Stomach (tissue), 8 donors: ENCODE measurements at regions not wholly inside any gene's neighbourhood (a gene's known extent, or its start where the extent isn't known, plus 50 kb on each side); places are given as distances from the start of the nearest gene placed in this dataset.

ENCODE experiments used
- DNase-seq, 2 donors: peaks; one replicate each; pipeline versions ENCODE4 v3.0.0 to v3.0.0-alpha.2; 2013 to 2019
- H3K27ac ChIP-seq, 5 donors: fragments of 200-600 bp in 4 of 5; sonication (generic) in 4 of 5; one replicate each; pipeline ENCODE4 v1.5.1; 2013 to 2019; ENCODE audit warnings: mild to moderate bottlenecking in 1 of 5, moderate library complexity in 1 of 5
- H3K27me3 ChIP-seq, 3 donors: fragments of 200-600 bp; sonication (generic); one replicate each; pipeline ENCODE4 v1.5.1; 2017 to 2019; ENCODE audit warnings: mixed run types in 1 of 3
- H3K36me3 ChIP-seq, 4 donors: fragments of 200-600 bp; sonication (generic); 1 replicate in 3 of 4; 2 replicates in 1 of 4; pipeline ENCODE4 v1.5.1; 2016 to 2019
- H3K4me1 ChIP-seq, 4 donors: fragments of 200-600 bp; sonication (generic); one replicate each; pipeline ENCODE4 v1.5.1; 2016 to 2019
- H3K4me3 ChIP-seq, 4 donors: fragments of 200-600 bp; sonication (generic) in 3 of 4; one replicate each; pipeline ENCODE4 v1.5.1; 2016 to 2019; ENCODE audit warnings: mild to moderate bottlenecking in 1 of 4
- H3K9me3 ChIP-seq, 4 donors: fragments of 200-600 bp; sonication (generic); one replicate each; pipeline ENCODE4 v1.5.1; 2016 to 2019
- CTCF ChIP-seq, 7 experiments: fragments of 450-650 bp in 4 of 7; fragments of 200-600 bp in 3 of 7; sonication (generic) in 3 of 7; IDR thresholded peaks; one replicate each; pipeline ENCODE4 v1.5.1; 2016 to 2019; ENCODE audit warnings: antibody characterized with exemption in 7 of 7, control low read depth in 2 of 7, mild to moderate bottlenecking in 1 of 7
- EP300 ChIP-seq: sonication (generic); formaldehyde crosslinking; IDR thresholded peaks from one replicate; pipeline ENCODE4 v1.6.1; 2017; ENCODE audit warnings: antibody characterized with exemption
- POLR2A ChIP-seq, 4 donors: fragments of 450-650 bp; IDR thresholded peaks; one replicate each; pipeline ENCODE4 v1.6.1; 2016; ENCODE audit warnings: antibody characterized with exemption in 4 of 4, control low read depth in 2 of 4, mild to moderate bottlenecking in 1 of 4, moderate library complexity in 1 of 4
- POLR2AphosphoS5 ChIP-seq, 3 donors: sonication (generic); formaldehyde crosslinking; IDR thresholded peaks; one replicate each; pipeline ENCODE4 v1.6.1; 2016; ENCODE audit warnings: antibody characterized with exemption in 3 of 3
- WGBS, 5 donors: extraction: QIAGEN DNeasy Blood & Tissue Kit in 3 of 5; methylation state at CpG; one replicate each; pipeline versions ENCODE4 v1.1.5 to v1.1.7; 2013 to 2018; 5-methylcytosine and 5-hydroxymethylcytosine counted together
- intact Hi-C: fragments of 100-400 bp; cut with DNase I; formaldehyde crosslinking; loops from one replicate; pipeline ENCODE4 v1.15.1; 2023; ENCODE audit warnings: low total_unique reads
- donor health status: healthy with polysubstance abuse.
- donor health status: Bipolar disorder and iron deficiency.
- donor health status: healthy.

GRCh38 chr16:74024953-74025352 lies 271.7 kb upstream of the PSMD7 start:
- Histone ChIP-seq H3K4me3 (no peak overlapping the region), H3K4me1 (no peaks in the 10 kb centered on the region), H3K27ac (no peak overlapping the region), H3K9me3 (no peaks in the 10 kb centered on the region), H3K27me3 (peaks cover 0 to 3% (median 0%) of the 10 kb centered on the region in 3 donors), H3K36me3 (no peaks in the 10 kb centered on the region)
- 62 to 77% (median 67%) methylated on average over 2 of the region's 2 CpGs for WGBS, 5 donors
- TF ChIP-seq POLR2AphosphoS5 (IDR thresholded peaks at IDR 0.05): no peak
- DNase-seq: no peak
- intact Hi-C loops: no loop called here

GRCh38 chr16:74020095-74020670 lies 276.4 kb upstream of the PSMD7 start:
- Histone ChIP-seq H3K4me3 (no peak overlapping the region), H3K4me1 (no peaks in the 10 kb centered on the region), H3K36me3 (no peaks in the 10 kb centered on the region), H3K9me3 (no peaks in the 10 kb centered on the region), H3K27ac (no peak overlapping the region), H3K27me3 (peaks cover 0 to 3% (median 0%) of the 10 kb centered on the region in 3 donors)
- DNase-seq: no peak
- no peak for TF ChIP-seq CTCF (IDR thresholded peaks at IDR 0.05)
- TF ChIP-seq POLR2AphosphoS5 (IDR thresholded peaks at IDR 0.05): no peak
- TF ChIP-seq POLR2A (IDR thresholded peaks at IDR 0.05): no peak
- TF ChIP-seq EP300: no peak
- WGBS, 5 donors: 71 to 82% (median 74%) methylated on average over 4 of the region's 4 CpGs
- intact Hi-C loops: no loop called here

- no peak for DNase-seq
- Histone ChIP-seq H3K36me3 (no peaks in the 10 kb centered on the region), H3K9me3 (no peaks in the 10 kb centered on the region), H3K4me3 (no peak overlapping the region), H3K4me1 (no peaks in the 10 kb centered on the region), H3K27ac (no peak overlapping the region), H3K27me3 (peaks cover 0 to 3% (median 0%) of the 10 kb centered on the region in 3 donors)
- intact Hi-C loops: no loop called here
- 31 to 56% (median 37%) methylated on average over 3 of the region's 3 CpGs for WGBS, 5 donors
- TF ChIP-seq POLR2AphosphoS5 (IDR thresholded peaks at IDR 0.05) (no peak), EP300 (no peak), CTCF (IDR thresholded peaks at IDR 0.05) (no peak), POLR2A (IDR thresholded peaks at IDR 0.05) (no peak)
These were observed 277.0 kb upstream of the PSMD7 start for GRCh38 chr16:74019612-74020011.

GRCh38 chr16:74015953-74016352 lies 280.7 kb upstream of the PSMD7 start:
- no peak overlapping the region for H3K4me3 ChIP-seq

More at GRCh38 chr16:74015953-74016352, 280.7 kb upstream of the PSMD7 start:
- intact Hi-C loops: no loop called here
- Histone ChIP-seq H3K4me1 (no peaks in the 10 kb centered on the region), H3K27me3 (no peaks in the 10 kb centered on the region), H3K27ac (no peak overlapping the region), H3K9me3 (no peaks in the 10 kb centered on the region), H3K36me3 (no peaks in the 10 kb centered on the region)
- no peak for TF ChIP-seq POLR2A (IDR thresholded peaks at IDR 0.05)
- no peak for TF ChIP-seq POLR2AphosphoS5 (IDR thresholded peaks at IDR 0.05)
- TF ChIP-seq EP300: no peak
- TF ChIP-seq CTCF (IDR thresholded peaks at IDR 0.05): no peak
- no peak for DNase-seq
